ENCODE measurements at regions not wholly inside any gene's neighbourhood (a gene's known extent, or its start where the extent isn't known, plus 50 kb on each side); places are given as distances from the start of the nearest gene placed in this dataset.

DNA sequence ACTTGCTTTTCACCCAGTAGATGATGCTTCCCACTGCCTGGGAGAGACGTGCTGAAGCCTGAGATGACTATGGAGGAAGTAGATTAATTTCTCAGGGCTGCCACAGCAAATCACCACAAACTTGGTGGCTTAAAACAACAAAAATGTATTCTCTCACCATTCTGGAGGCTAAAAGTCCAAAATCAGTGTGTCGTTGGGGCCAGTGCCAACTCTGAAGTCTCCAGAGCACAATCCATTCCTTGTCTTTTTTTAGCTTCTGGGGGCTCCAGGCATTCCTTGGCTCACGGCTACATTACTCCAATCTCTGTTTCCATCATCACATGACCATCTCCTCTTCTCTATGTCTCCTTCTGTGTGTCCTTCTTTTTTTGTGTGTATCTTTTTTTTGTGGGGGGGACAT, 105.8 kb upstream of the C1QTNF7 start:
- no peaks in the 10 kb centered on the region for H3K36me3 ChIP-seq (ENCODE audit: insufficient read depth)
- H3K4me3 ChIP-seq (IDR thresholded peaks at IDR 0.05; ENCODE audit: insufficient read depth, low read depth, low read length): no peak overlapping the region
- TF ChIP-seq, protein P1, sequence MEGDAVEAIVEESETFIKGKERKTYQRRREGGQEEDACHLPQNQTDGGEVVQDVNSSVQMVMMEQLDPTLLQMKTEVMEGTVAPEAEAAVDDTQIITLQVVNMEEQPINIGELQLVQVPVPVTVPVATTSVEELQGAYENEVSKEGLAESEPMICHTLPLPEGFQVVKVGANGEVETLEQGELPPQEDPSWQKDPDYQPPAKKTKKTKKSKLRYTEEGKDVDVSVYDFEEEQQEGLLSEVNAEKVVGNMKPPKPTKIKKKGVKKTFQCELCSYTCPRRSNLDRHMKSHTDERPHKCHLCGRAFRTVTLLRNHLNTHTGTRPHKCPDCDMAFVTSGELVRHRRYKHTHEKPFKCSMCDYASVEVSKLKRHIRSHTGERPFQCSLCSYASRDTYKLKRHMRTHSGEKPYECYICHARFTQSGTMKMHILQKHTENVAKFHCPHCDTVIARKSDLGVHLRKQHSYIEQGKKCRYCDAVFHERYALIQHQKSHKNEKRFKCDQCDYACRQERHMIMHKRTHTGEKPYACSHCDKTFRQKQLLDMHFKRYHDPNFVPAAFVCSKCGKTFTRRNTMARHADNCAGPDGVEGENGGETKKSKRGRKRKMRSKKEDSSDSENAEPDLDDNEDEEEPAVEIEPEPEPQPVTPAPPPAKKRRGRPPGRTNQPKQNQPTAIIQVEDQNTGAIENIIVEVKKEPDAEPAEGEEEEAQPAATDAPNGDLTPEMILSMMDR (conservative IDR thresholded peaks at IDR 0.05; ENCODE audit: low read depth, low read length): no peak

DNA sequence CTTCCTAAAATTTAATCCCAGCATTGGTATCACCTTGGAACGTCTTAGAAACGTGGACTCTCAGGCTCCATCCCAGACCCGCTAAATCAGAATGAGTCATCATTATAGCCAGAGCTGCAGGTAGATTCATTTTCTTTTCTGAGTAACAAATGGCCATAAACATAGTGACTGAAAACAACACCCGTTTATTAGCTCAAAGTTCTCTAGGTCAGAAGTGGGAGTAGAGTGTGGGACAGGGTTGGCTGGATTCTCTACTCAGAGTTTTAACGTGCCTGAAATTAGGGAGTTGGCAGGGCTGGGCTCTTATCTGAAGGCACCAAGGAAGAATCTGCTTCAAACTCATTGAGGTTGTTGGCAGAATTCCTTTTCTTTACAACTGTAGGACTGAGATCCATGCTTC, 101.8 kb upstream of the C1QTNF7 start:
- H3K79me2 ChIP-seq (ENCODE audit: insufficient read depth, low read depth): no peaks in the 10 kb centered on the region
- H3K9ac ChIP-seq: no peak overlapping the region
- no peak overlapping the region for H2AFZ ChIP-seq (ENCODE audit: low read depth)
- H3K36me3 ChIP-seq (ENCODE audit: insufficient read depth): no peaks in the 10 kb centered on the region
- no peak overlapping the region for H3K4me3 ChIP-seq (IDR thresholded peaks at IDR 0.05; ENCODE audit: insufficient read depth, low read depth, low read length)
- no peaks in the 10 kb centered on the region for H4K20me1 ChIP-seq (ENCODE audit: insufficient read depth)
- TF ChIP-seq, protein P1 (conservative IDR thresholded peaks at IDR 0.05; ENCODE audit: low read depth, low read length): no peak
- H3K27me3 ChIP-seq (ENCODE audit: insufficient read depth, low read depth): no peaks in the 10 kb centered on the region
- H3K4me2 ChIP-seq: no peak overlapping the region
- no peaks in the 10 kb centered on the region for H3K4me1 ChIP-seq (ENCODE audit: low read depth, poor library complexity, severe bottlenecking)
- no peak overlapping the region for H3K27ac ChIP-seq

More for the DNA sequence above, 105.8 kb upstream of the C1QTNF7 start:
- Histone ChIP-seq H3K79me2 (ENCODE audit: insufficient read depth, low read depth) (no peaks in the 10 kb centered on the region), H3K27me3 (ENCODE audit: insufficient read depth, low read depth) (no peaks in the 10 kb centered on the region), H3K27ac (no peak overlapping the region), H2AFZ (ENCODE audit: low read depth) (no peak overlapping the region), H3K9ac (no peak overlapping the region), H3K4me1 (ENCODE audit: low read depth, poor library complexity, severe bottlenecking) (no peaks in the 10 kb centered on the region), H3K4me2 (no peak overlapping the region), H4K20me1 (ENCODE audit: insufficient read depth) (no peaks in the 10 kb centered on the region)

DNA sequence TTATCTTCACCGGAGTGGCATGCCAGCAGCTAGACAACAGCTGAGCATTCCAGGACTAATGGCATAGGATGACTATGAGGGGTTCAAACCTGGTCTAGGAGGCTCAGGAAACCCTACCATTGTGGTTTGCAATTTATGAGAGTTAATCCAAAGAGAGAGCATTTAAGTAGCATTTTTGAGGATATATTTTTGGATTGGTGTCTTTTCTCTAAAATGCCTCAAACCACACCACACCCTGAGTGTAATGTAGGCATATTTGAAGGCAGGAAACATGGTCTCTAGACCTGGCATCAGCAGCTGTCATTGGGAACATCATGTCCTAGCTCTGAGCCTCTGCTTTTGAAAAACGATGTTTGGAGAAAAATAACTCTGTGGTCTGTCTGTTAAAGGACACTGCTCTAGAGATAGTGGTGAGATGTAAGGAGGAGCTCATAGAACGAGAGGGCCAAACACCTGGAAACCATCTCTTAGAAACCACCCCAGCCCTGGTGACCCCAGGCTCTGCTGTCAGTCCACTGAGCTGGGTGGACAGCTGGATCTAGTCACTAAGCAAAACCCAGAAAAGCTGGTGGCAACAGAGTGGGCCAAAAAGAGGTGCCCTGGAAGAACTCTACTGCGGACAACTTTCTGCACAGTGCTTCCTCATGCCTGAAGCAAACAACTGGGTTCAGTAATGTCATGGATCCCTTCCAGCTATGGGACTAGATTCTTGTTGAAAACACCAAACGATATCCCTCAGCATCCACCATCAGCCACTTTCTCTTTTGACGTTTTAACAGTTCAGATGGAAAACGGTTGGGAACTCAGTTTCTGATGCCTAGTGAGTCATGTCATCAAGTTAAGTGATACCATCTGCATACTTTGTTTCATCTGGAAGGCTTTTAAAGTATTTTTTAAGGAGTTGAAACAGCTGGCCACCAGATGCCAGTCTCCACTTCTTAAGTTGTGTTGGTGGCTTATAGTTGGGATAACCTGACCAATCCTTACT, 100.2 kb upstream of the C1QTNF7 start:
- Histone ChIP-seq H3K9ac (no peak overlapping the region), H3K27ac (no peak overlapping the region), H2AFZ (ENCODE audit: low read depth) (no peak overlapping the region)

DNA sequence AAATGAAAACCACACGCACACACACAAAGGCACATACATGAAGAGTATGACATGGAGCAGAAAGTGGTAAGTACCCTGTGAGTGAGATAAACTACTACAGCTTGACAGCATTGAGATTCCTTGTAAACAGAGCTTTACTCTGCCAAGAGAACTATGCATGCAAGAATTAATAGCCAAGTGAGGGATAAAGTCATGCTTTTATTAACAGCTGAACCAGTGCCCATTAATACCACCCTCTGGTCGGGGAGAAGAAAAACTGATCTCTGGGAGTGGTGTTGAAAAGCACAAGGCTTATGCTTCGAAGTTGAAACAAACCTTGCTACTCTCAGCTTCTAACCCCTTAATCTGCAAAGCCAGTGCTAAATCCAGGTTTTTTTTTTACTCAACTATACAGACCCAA, 95.9 kb upstream of the C1QTNF7 start:
- no peaks in the 10 kb centered on the region for H3K36me3 ChIP-seq (ENCODE audit: insufficient read depth)
- H4K20me1 ChIP-seq (ENCODE audit: insufficient read depth): no peaks in the 10 kb centered on the region
- H2AFZ ChIP-seq (ENCODE audit: low read depth): no peak overlapping the region
- H3K4me3 ChIP-seq (IDR thresholded peaks at IDR 0.05; ENCODE audit: insufficient read depth, low read depth, low read length): no peak overlapping the region
- TF ChIP-seq, protein P1 (conservative IDR thresholded peaks at IDR 0.05; ENCODE audit: low read depth, low read length): no peak
- no peaks in the 10 kb centered on the region for H3K4me1 ChIP-seq (ENCODE audit: low read depth, poor library complexity, severe bottlenecking)
- no peak overlapping the region for H3K4me2 ChIP-seq
- H3K27ac ChIP-seq: no peak overlapping the region
- H3K79me2 ChIP-seq (ENCODE audit: insufficient read depth, low read depth): no peaks in the 10 kb centered on the region
- no peak overlapping the region for H3K9ac ChIP-seq
- no peaks in the 10 kb centered on the region for H3K27me3 ChIP-seq (ENCODE audit: insufficient read depth, low read depth)

More for the DNA sequence above, 100.2 kb upstream of the C1QTNF7 start:
- Histone ChIP-seq H3K36me3 (ENCODE audit: insufficient read depth) (no peaks in the 10 kb centered on the region), H3K4me3 (IDR thresholded peaks at IDR 0.05; ENCODE audit: insufficient read depth, low read depth, low read length) (no peak overlapping the region), H3K4me2 (no peak overlapping the region), H3K27me3 (ENCODE audit: insufficient read depth, low read depth) (no peaks in the 10 kb centered on the region), H4K20me1 (ENCODE audit: insufficient read depth) (no peaks in the 10 kb centered on the region), H3K4me1 (ENCODE audit: low read depth, poor library complexity, severe bottlenecking) (no peaks in the 10 kb centered on the region), H3K79me2 (ENCODE audit: insufficient read depth, low read depth) (no peaks in the 10 kb centered on the region)
- TF ChIP-seq, protein P1 (conservative IDR thresholded peaks at IDR 0.05; ENCODE audit: low read depth, low read length): no peak
